Right hindlimb (tissue), 1 donor: ENCODE measurements at regions not wholly inside any gene's neighbourhood (a gene's known extent, or its start where the extent isn't known, plus 50 kb on each side); places are given as distances from the start of the nearest gene placed in this dataset.
"Not testable (repeated sequence)": the region's sequence is repeated elsewhere in the genome, so short reads cannot be mapped to it uniquely, and the experiment has no call there.

ENCODE experiments used
- DNase-seq: peaks from one replicate; pipeline ENCODE4 v3.0.0-alpha.2; 2018

DNA sequence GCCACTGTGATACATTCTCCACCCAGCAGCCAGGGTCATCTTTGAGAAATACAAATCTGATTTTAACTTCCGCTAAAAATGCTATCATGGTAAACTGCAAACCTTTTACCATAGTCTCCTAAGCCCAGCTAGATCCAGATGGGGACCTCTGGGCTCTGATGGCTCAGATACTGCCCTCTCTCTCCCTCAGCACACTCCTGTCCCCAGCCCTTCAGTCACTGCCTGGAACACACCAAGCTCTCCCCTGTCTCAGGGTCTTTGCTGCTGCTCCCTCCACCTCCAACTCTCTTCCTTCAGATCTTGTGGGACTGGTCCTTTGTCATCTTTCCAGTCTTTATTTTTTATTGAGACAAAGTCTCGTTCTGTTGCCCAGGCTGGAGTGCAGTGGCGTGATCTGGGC, 65.1 kb downstream of the SPRY4 start:
- no peak for DNase-seq

DNA sequence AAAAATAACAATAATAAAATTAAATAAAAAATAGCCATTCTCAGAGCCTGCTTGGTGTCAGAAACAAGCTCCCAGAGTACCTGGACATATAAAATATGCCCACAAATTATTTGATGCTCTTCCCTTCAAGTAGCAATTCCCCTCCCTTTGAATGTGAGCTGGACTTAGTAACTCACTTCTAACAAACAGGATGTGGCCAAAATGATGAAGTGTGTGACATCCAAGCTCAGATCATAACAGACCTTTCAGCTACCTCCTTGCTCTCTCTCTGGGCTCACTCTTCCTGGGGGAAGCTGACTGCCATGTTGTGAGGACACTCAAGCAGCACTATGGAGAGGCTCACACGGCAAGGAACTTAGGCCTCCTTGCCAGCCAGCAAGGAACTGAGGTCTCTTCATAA, 69.0 kb downstream of the SPRY4 start:
- DNase-seq = no peak

DNA sequence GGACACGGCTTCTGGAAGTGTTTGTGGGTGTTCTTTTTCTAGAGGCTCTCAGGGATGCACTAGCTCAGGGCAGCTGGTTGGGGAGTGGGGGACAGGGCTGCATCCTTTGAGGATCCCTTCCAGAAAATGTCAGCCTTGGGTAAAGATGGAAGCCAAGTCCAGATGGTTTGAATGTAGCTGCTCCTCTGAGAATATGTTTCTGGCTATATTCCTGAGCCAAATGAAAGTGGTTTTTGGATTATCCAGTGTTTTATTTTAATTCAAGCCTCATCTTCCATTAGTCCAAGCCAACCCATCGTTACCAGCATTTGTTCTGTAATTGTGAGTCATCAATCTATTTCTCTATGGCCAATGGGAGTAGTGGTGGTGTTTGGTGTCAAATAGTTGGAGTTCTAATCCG, 70.4 kb downstream of the SPRY4 start:
- DNase-seq = peak; percentile 33

- peak; percentile 68 for DNase-seq
Observed at GRCh38 chr5:142253938-142254337, 70.9 kb downstream of the SPRY4 start.

GRCh38 chr5:142250119-142250518, 74.7 kb downstream of the SPRY4 start:
- DNase-seq = no peak

- DNase-seq = peak; percentile 89
Observed at GRCh38 chr5:142248853-142249462, 75.9 kb downstream of the SPRY4 start.

GRCh38 chr5:142246258-142246657, 78.6 kb downstream of the SPRY4 start:
- peak; percentile 52 for DNase-seq

- peak; percentile 52 for DNase-seq
Observed at GRCh38 chr5:142245786-142246185, 79.0 kb downstream of the SPRY4 start.

DNA sequence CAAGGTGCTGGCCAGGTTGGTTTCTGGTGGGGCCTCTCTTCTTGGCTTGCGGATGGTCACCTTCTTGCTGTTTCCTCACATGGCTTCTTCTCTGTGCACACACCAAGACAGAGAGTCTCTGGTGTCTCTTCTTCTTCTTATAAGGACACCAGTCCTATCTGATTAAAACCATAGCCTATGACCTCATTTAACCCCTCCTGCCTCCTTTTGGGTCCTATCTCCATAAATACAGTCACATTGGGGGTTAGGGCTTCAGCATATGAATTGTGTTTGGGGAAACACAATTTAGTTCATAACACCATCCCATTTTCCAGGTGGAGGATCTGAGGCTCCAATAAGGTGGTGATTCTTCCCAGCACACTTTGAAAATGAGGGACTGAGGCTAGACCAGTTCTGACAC, 80.4 kb downstream of the SPRY4 start:
- no peak for DNase-seq

GRCh38 chr5:142242272-142242671, 82.5 kb downstream of the SPRY4 start:
- DNase-seq = no peak

- no peak for DNase-seq
Observed at GRCh38 chr5:142239394-142240159, 85.2 kb downstream of the SPRY4 start.

- no peak for DNase-seq
Observed at GRCh38 chr5:142237707-142238106, 87.1 kb downstream of the SPRY4 start.

DNA sequence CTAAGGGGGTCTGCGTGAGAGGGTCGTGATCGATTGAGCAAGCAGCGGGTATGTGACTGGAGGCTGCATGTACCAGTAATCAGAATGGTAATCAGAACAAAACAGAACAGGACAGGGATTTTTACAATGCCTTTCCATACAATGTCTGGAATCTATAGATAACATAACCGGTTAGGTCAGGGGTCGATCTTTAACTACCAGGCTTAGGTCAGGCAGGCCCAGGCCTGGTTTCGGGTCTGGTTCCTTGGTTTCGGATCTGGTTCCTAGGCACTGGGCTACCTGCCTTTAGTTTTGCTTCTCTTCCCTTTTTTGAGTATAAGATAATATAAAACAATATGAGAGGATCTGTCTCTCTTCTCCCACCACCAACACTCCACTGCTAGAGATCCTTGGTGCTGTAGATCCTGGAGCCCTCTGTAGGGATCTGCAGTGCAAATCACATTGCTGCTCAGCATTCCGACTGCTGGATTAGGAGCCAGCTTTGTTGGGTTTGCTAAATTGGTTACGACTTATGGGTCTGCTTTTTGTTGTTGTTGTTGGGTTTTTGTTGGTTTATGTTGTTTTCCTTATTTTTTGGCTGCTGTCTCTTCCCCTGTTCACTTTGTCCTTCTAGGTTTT, 88.0 kb downstream of the SPRY4 start:
- not testable (repeated sequence) for DNase-seq

DNA sequence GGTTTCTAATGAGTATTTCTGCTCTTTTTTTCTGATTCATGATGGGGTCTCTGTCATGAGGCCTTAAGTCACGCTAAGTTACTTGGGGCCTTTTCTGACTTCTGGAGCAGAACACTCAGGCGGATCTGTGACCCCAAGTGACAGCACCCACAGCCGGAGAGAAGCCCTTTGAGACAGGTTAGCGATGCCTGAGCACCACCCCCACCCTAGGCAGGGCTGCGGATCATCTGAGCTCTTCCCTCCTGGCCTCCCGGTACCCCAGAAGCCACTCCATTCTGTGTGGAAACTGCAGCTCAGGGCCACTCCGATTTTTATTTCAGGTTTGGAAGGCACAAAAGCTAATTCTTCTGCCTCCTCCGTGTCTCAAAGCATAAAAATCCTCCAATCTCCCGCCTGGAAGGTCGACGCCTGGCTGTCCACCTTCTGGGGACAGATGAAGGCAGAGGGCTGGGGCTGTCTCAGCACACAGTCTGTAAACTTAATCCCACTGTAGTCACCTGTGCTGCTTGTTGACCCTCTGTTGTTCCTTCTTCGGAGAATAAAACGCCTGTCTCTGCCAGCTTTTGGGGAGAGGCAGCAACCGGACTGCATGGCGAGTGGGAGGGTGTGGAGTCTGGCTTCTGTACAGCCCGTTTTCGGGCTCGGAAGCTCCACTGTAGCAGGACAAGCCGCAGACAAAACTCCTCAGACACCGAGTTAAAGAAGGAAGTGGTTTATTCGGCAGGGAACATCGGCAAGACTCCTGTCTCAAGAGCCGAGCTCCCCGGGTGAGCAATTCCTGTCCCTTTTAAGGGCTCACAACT, 88.8 kb downstream of the SPRY4 start:
- DNase-seq = no peak

DNA sequence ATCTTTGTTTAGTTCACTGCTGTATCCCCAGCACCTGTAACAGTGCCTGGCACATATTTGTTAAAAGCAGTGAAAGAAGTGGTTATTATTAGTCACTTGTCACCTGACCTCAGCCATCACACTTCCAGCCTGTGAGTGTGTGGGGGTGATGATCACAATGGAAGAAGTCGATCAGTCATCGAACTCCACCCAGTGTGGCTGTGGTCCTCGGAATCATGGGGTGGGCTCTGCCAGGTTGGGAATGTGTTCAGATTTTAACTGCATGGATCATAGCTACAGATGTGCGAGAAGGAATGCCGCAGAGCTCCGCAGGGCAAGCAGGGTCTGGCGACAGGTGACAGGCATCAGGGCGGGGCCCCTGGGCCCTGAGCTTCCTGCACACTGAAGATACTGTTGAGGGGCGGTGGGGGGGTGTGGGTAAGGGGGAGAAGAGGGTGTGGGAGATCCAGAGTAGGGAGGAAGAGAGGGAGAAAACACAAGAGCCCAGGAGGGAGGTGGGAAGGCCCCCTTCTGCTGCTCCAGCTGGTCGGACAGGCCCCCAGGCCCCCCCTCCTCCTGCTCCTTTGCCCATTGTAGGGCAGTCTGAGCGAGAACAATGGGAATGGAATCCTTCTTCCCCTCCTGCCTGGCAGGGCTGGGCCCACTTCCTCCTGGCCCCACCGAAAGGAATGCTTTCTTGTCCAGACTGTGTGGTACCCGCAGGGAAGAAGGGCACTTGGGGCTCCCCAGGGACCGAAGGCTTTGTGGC, 89.6 kb downstream of the SPRY4 start:
- no peak for DNase-seq

DNA sequence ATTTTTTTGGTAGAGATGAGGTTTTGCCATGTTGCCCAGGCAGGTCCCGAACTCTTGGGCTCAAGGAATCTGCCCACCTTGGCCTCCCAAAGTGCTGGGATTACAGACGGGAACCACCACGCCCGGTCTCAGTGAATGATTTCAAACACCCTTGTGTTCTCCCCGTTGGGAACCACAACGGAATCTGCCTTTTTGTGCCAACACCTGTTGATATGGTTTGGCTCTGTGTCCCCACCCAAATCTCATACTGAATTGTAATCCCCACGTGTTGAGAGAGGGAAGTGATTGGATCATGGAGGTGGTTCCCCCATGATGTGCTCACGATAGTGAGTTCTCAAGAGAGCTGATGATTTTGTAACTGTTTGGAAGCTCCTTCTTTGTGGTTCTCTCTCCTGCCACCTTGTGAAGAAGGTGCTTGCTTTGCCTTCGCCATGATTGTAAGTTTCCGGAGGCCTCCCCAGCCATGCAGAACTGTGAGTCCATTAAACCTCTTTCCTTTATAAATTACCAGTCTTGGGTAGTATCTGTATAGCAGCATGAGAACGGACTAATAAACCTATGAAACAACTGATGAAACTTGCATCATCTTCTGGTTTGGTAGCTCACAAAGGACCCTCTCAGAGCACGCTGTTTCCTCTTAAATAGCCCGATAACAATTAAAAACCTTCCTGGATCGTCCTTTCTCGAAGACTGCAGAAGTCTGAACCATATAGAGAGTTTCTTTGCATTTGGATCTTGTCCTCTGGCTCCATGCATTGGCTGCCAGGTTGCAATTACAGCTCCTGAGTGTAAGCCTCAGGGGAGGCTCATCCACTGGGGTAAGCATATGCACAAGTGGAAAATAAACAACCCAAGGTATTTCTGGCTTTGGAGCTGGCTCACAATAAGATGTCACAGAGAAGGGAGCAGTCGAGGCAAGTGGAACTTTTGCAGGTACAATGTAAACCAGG, 91.5 kb downstream of the SPRY4 start:
- no peak for DNase-seq

DNA sequence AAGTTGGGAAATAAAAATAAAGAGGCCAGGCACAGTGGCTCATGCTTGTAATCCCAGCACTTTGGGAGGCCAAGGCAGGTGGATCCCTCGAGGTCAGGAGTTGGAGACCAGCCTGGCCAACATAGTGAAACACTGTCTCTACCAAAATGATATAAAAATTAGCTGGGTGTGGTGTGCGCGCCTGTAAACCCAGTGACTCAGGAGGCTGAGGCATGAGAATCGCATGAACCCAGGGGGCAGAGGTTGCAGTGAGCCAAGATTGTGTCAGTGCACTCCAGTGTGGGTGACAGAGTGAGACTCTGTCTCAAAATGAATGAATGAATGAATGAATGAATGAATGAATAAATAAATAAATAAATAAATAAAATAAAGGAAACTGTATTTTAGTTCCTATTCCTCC, 93.9 kb downstream of the SPRY4 start:
- not testable (repeated sequence) for DNase-seq

DNA sequence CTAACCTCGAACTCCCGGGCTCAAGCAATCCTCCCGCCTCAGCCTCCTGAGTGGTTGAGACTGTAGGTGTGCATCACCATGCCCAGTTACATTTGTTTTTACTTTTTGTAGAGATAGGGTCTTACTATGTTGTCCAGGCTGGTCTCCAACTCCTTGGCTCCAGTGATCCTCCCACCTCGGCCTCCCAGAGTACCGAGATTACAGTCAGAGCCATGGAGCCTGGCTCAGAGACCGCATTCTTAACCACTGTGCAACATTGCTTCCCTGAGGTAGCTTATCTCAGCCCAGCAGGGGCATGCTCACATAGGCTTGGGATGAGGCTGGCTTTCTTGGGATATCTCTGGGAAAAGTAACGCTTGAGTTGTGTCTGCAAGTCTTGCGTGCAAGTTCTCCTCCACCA, 99.7 kb downstream of the SPRY4 start:
- DNase-seq = no peak

DNA sequence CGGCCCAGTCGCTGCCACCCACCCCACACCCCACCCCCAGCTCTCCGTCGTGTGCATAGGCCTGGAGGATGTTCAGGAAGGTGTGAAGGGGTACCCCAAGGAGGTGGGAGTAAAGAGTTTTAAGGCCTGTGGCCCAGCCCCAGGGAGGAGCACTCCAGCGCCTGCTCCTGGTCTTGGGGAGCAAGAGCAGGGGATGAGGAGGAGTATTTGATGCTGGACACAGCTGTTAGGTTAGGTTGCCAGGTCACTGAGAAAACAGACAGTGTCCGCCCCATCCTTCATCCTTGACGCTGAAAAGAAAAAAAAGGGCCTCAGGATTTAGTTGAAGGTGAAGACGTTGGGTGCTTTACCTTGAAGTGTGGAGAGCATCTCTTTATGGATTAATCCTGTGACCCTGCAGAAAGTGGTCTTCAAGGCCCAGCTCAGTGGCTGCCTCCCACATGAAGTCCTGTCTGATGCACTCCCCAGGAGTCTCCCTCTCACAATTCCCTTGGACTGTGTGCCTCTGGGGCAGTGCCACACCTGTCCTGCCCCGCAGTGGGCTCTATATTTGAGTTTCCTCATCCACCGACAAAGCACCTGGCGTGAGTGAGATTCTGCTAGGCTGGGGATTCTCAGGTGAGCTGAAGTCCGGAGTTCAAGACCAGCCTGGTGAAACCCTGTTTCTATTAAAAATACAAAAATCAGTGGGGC, 101.8 kb downstream of the SPRY4 start:
- no peak for DNase-seq

DNA sequence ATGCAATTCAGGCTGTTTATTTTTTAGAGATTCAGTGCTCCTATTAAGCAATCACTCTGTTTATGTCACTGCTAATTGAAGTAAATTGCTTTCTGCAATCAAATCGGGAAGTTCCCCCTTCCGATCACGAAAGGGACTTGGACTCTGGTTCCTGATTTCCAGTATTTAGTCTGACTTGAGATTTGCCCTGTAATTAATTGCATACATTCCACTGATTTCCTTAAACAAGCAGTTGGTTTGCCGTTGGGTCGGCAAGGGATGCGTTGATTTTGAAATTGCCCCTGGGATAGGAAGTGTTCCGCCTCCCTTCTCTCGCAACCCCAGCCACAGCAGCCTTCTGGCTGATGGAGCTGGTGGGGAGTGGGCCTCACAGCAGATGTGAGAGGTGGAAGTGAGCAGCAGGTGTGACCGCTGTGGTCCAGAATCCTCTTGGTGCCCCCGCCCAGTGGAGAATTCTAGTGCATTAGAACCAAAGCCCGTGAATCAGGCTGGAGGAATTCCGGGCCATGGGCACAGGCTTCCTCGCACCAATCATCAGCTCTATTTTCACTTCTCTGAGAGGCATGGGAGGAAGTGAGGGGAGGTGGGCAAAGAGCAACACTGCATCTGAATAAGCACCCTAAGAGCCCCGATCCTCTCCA, 102.5 kb downstream of the SPRY4 start:
- DNase-seq = no peak
